H9 (cell line): ENCODE measurements at regions not wholly inside any gene's neighbourhood (a gene's known extent, or its start where the extent isn't known, plus 50 kb on each side); places are given as distances from the start of the nearest gene placed in this dataset.

Experiments used
- DNase-seq: peaks from one replicate; pipeline ENCODE4 v3.0.0-alpha.2; 2017
- H2AFZ ChIP-seq: one replicate; pipeline ENCODE4 v1.6.1; 2013; ENCODE audit warnings: mild to moderate bottlenecking, low read length, control low read depth, moderate library complexity
- H2AK5ac ChIP-seq: 2 replicates; pipeline ENCODE4 v1.6.1; 2013; ENCODE audit warnings: low read length, control low read depth, mixed read lengths; ENCODE audit not compliant: insufficient read length
- H2BK120ac ChIP-seq: one replicate; pipeline ENCODE4 v1.6.1; 2013; ENCODE audit warnings: low read depth, mild to moderate bottlenecking, low read length, control low read depth, inconsistent platforms; ENCODE audit not compliant: poor library complexity, severe bottlenecking
- H2BK12ac ChIP-seq: 2 replicates; pipeline ENCODE4 v1.6.1; 2013; ENCODE audit warnings: low read length, control low read depth, mixed read lengths, low read depth; ENCODE audit not compliant: insufficient read length
- H2BK15ac ChIP-seq: 2 replicates; pipeline ENCODE4 v1.6.1; 2013; ENCODE audit warnings: low read depth, low read length, control low read depth
- H2BK20ac ChIP-seq: one replicate; pipeline ENCODE4 v1.6.1; 2013; ENCODE audit warnings: low read depth, mild to moderate bottlenecking, low read length, control low read depth, inconsistent platforms; ENCODE audit not compliant: poor library complexity, severe bottlenecking
- H2BK5ac ChIP-seq: 2 replicates; pipeline ENCODE4 v1.6.1; 2013; ENCODE audit warnings: low read length, control low read depth, mixed read lengths; ENCODE audit not compliant: insufficient read length
- H3K14ac ChIP-seq: 2 replicates; pipeline ENCODE4 v1.6.1; 2013; ENCODE audit warnings: low read length, control low read depth; ENCODE audit not compliant: insufficient read depth
- H3K18ac ChIP-seq: 2 replicates; pipeline ENCODE4 v1.6.1; 2013; ENCODE audit warnings: low read depth, mild to moderate bottlenecking, mixed read lengths, low read length, control low read depth; ENCODE audit not compliant: insufficient read length
- H3K23ac ChIP-seq: 2 replicates; pipeline ENCODE4 v1.6.1; 2013; ENCODE audit warnings: low read length, control low read depth, mixed read lengths, low read depth; ENCODE audit not compliant: insufficient read length
- H3K23me2 ChIP-seq: 2 replicates; pipeline ENCODE4 v1.6.1; 2013; ENCODE audit warnings: low read depth, mild to moderate bottlenecking, mixed read lengths, low read length, control low read depth; ENCODE audit not compliant: insufficient read length, poor library complexity, severe bottlenecking
- H3K27ac ChIP-seq: 2 replicates; pipeline ENCODE4 v1.5.1; 2013; ENCODE audit warnings: low read length, control low read depth, mixed read lengths, low read depth; ENCODE audit not compliant: insufficient read length
- H3K27me3 ChIP-seq: 2 replicates; pipeline ENCODE4 v1.6.1; 2013; ENCODE audit warnings: low read length, control low read depth, inconsistent platforms; ENCODE audit not compliant: insufficient read depth
- H3K4ac ChIP-seq: 2 replicates; pipeline ENCODE4 v1.6.1; 2013; ENCODE audit warnings: low read depth, mild to moderate bottlenecking, control low read depth, inconsistent platforms, low read length, moderate library complexity
- H3K4me1 ChIP-seq: 2 replicates; pipeline ENCODE4 v1.6.1; 2013; ENCODE audit warnings: low read length, control low read depth, inconsistent platforms; ENCODE audit not compliant: insufficient read depth
- H3K4me2 ChIP-seq: 2 replicates; pipeline ENCODE4 v1.6.1; 2013; ENCODE audit warnings: low read length, control low read depth, mixed read lengths; ENCODE audit not compliant: insufficient read length, insufficient read depth
- H3K56ac ChIP-seq: 2 replicates; pipeline ENCODE4 v1.6.1; 2013; ENCODE audit warnings: low read depth, mild to moderate bottlenecking, mixed read lengths, low read length, control low read depth; ENCODE audit not compliant: insufficient read length
- H3K79me1 ChIP-seq: 2 replicates; pipeline ENCODE4 v1.6.1; 2013; ENCODE audit warnings: low read depth, mild to moderate bottlenecking, moderate library complexity, low read length, control low read depth, inconsistent platforms; ENCODE audit not compliant: insufficient read depth, poor library complexity, severe bottlenecking
- H3K79me2 ChIP-seq: 2 replicates; pipeline ENCODE4 v1.6.1; 2013; ENCODE audit warnings: low read length, control low read depth, inconsistent platforms; ENCODE audit not compliant: insufficient read depth
- H3K9ac ChIP-seq: 2 replicates; pipeline ENCODE4 v1.6.1; 2013; ENCODE audit warnings: low read length, control low read depth, mixed read lengths; ENCODE audit not compliant: insufficient read length; ENCODE audit errors: extremely low read depth
- H3K9me3 ChIP-seq: one replicate; pipeline ENCODE4 v1.6.1; 2013; ENCODE audit warnings: low read depth, low read length, inconsistent platforms; ENCODE audit not compliant: control insufficient read depth
- H3T11ph ChIP-seq: one replicate; pipeline ENCODE4 v1.6.1; 2013; ENCODE audit warnings: mild to moderate bottlenecking, low read length, control low read depth, inconsistent platforms
- H4K20me1 ChIP-seq: one replicate; pipeline ENCODE4 v1.6.1; 2013; ENCODE audit not compliant: control insufficient read depth, insufficient read length, insufficient read depth
- H4K5ac ChIP-seq: 2 replicates; pipeline ENCODE4 v1.6.1; 2013; ENCODE audit warnings: low read depth, mild to moderate bottlenecking, mixed read lengths, low read length, control low read depth; ENCODE audit not compliant: insufficient read length
- H4K8ac ChIP-seq: replicated peaks from 2 replicates; pipeline ENCODE4 v1.6.1; 2013; ENCODE audit warnings: low read length, control low read depth, mixed read lengths, low read depth; ENCODE audit not compliant: insufficient read length
- H4K91ac ChIP-seq: 2 replicates; pipeline ENCODE4 v1.6.1; 2013; ENCODE audit warnings: low read depth, mild to moderate bottlenecking, moderate library complexity, mixed read lengths, low read length, control low read depth; ENCODE audit not compliant: insufficient read length
- H3K27ac Mint-ChIP-seq, 3 experiments: 2 replicates in 2 of 3; 3 replicates in 1 of 3; pipeline ENCODE4 v1.8.0; 2020 to 2021; ENCODE audit warnings: mixed read lengths in 3 of 3, mild to moderate bottlenecking in 1 of 3, moderate library complexity in 1 of 3
- H3K27me3 Mint-ChIP-seq: 2 replicates; pipeline ENCODE4 v1.8.0; 2021; ENCODE audit warnings: low read depth, mild to moderate bottlenecking, moderate library complexity, mixed read lengths
- H3K36me3 Mint-ChIP-seq, 3 experiments: 2 replicates in 2 of 3; 3 replicates in 1 of 3; pipeline ENCODE4 v1.8.0; 2020 to 2021; ENCODE audit warnings: low read depth in 3 of 3, mixed read lengths in 3 of 3; ENCODE audit not compliant: insufficient read depth in 1 of 3
- H3K4me1 Mint-ChIP-seq, 2 experiments: 2 replicates each; pipeline ENCODE4 v1.8.0; 2020; ENCODE audit warnings: mixed read lengths in 2 of 2
- H3K4me3 Mint-ChIP-seq, 2 experiments: 2 replicates in 1 of 2; 3 replicates in 1 of 2; pipeline ENCODE4 v1.8.0; 2020 to 2021; ENCODE audit warnings: mild to moderate bottlenecking in 2 of 2, mixed read lengths in 2 of 2, moderate library complexity in 1 of 2
- H3K9me3 Mint-ChIP-seq, 2 experiments: 2 replicates in 1 of 2; 3 replicates in 1 of 2; pipeline ENCODE4 v1.8.0; 2020; ENCODE audit warnings: mild to moderate bottlenecking in 2 of 2, mixed read lengths in 2 of 2, moderate library complexity in 1 of 2
- CTCF ChIP-seq: fragments of 200-600 bp; sonication (generic); conservative IDR thresholded peaks from 3 replicates; pipeline ENCODE4 v1.8.0; 2021; ENCODE audit warnings: antibody characterized with exemption, mild to moderate bottlenecking
- WGBS: extraction: QIAGEN DNeasy Blood & Tissue Kit; methylation state at CpG from one replicate; pipeline ENCODE4 v1.1.7; 2013; ENCODE audit warnings: missing lambda C conversion rate, low lambda C conversion rate, mixed read lengths; ENCODE audit not compliant: insufficient read length; ENCODE audit errors: extremely low coverage; 5-methylcytosine and 5-hydroxymethylcytosine counted together

GRCh38 chr7:46852795-46853194 lies 729.1 kb downstream of the TNS3 start:
- H3K27ac ChIP-seq: no peak overlapping the region
- no peak overlapping the region for H2BK120ac ChIP-seq
- no peak overlapping the region for H2BK20ac ChIP-seq
- H2AFZ ChIP-seq: no peak overlapping the region
- Mint-ChIP-seq H3K4me1 (no peaks in the 10 kb centered on the region), H3K4me3 (no peak overlapping the region), H3K9me3 (no peaks in the 10 kb centered on the region), H3K27ac (no peak overlapping the region), H3K36me3 (no peaks in the 10 kb centered on the region; a peak in 1 of 7 replicates), H3K27me3 (no peaks in the 10 kb centered on the region; the same call in 1 of the 2 replicates)
- no peak for TF ChIP-seq CTCF
- no peak overlapping the region for H3K4ac ChIP-seq
- H3K14ac ChIP-seq: no peak overlapping the region
- no peaks in the 10 kb centered on the region for H3K79me2 ChIP-seq
- H3K23ac ChIP-seq: no peak overlapping the region
- H3K27me3 ChIP-seq: no peaks in the 10 kb centered on the region
- H2AK5ac ChIP-seq: no peak overlapping the region
- no peak overlapping the region for H2BK5ac ChIP-seq
- H3K23me2 ChIP-seq: no peaks in the 10 kb centered on the region
- H3T11ph ChIP-seq: no peak overlapping the region
- no peak overlapping the region for H3K9ac ChIP-seq
- no peaks in the 10 kb centered on the region for H4K20me1 ChIP-seq
- H3K79me1 ChIP-seq: no peaks in the 10 kb centered on the region
- no peak overlapping the region for H3K18ac ChIP-seq
- no peak overlapping the region for H3K56ac ChIP-seq
- no peak for DNase-seq
- H2BK12ac ChIP-seq: no peak overlapping the region
- no CpG with 5 or more reads among the region's 3 CpGs for WGBS
- no peak overlapping the region for H3K4me2 ChIP-seq
- H4K91ac ChIP-seq: no peak overlapping the region
- no peak overlapping the region for H4K5ac ChIP-seq
- no peak overlapping the region for H2BK15ac ChIP-seq
- H3K9me3 ChIP-seq: no peaks in the 10 kb centered on the region
- H4K8ac ChIP-seq: no peak overlapping the region
- no peaks in the 10 kb centered on the region for H3K4me1 ChIP-seq
